ENCODE measurements at regions not wholly inside any gene's neighbourhood (a gene's known extent, or its start where the extent isn't known, plus 50 kb on each side); places are given as distances from the start of the nearest gene placed in this dataset.

- no peak for TF ChIP-seq CTCF (IDR thresholded peaks at IDR 0.05; ENCODE audit: low read depth, low read length, missing control alignments)
- H3K4me3 ChIP-seq (replicated peaks; ENCODE audit: low read depth, low read length), result no peak overlapping the region
- no peak for DNase-seq (ENCODE audit: extremely low read depth, low read depth)
Measured at GRCh38 chr6:134436950-134437349, 119.0 kb upstream of the SGK1 start.

- peak; percentile 81 for DNase-seq (ENCODE audit: extremely low read depth, low read depth)
- TF ChIP-seq CTCF (IDR thresholded peaks at IDR 0.05; ENCODE audit: low read depth, low read length, missing control alignments), result no peak
- H3K4me3 ChIP-seq (replicated peaks; ENCODE audit: low read depth, low read length), result no peak overlapping the region
Measured at GRCh38 chr6:134436281-134436815, 118.4 kb upstream of the SGK1 start.

GRCh38 chr6:134435814-134436280, 117.9 kb upstream of the SGK1 start:
- no peak for TF ChIP-seq CTCF (IDR thresholded peaks at IDR 0.05; ENCODE audit: low read depth, low read length, missing control alignments)
- DNase-seq (ENCODE audit: extremely low read depth, low read depth), result no peak
- H3K4me3 ChIP-seq (replicated peaks; ENCODE audit: low read depth, low read length), result no peak overlapping the region

- TF ChIP-seq CTCF (IDR thresholded peaks at IDR 0.05; ENCODE audit: low read depth, low read length, missing control alignments), result no peak
- DNase-seq (ENCODE audit: extremely low read depth, low read depth), result no peak
- H3K4me3 ChIP-seq (replicated peaks; ENCODE audit: low read depth, low read length), result no peak overlapping the region
Measured at GRCh38 chr6:134434019-134434942, 116.4 kb upstream of the SGK1 start.

GRCh38 chr6:134432036-134432435, 114.1 kb upstream of the SGK1 start:
- TF ChIP-seq CTCF (IDR thresholded peaks at IDR 0.05; ENCODE audit: low read depth, low read length, missing control alignments), result no peak
- DNase-seq (ENCODE audit: extremely low read depth, low read depth), result no peak

GRCh38 chr6:134431421-134431859, 113.5 kb upstream of the SGK1 start:
- TF ChIP-seq CTCF (IDR thresholded peaks at IDR 0.05; ENCODE audit: low read depth, low read length, missing control alignments), result no peak
- H3K4me3 ChIP-seq (replicated peaks; ENCODE audit: low read depth, low read length), result no peak overlapping the region
- no peak for DNase-seq (ENCODE audit: extremely low read depth, low read depth)

More at GRCh38 chr6:134432036-134432435, 114.1 kb upstream of the SGK1 start:
- no peak overlapping the region for H3K4me3 ChIP-seq (replicated peaks; ENCODE audit: low read depth, low read length)

All from HFF-Myc (cell line).